ENCODE measurements at regions not wholly inside any gene's neighbourhood (a gene's known extent, or its start where the extent isn't known, plus 50 kb on each side); places are given as distances from the start of the nearest gene placed in this dataset.
"Not testable (repeated sequence)": the region's sequence is repeated elsewhere in the genome, so short reads cannot be mapped to it uniquely, and the experiment has no call there.

DNA sequence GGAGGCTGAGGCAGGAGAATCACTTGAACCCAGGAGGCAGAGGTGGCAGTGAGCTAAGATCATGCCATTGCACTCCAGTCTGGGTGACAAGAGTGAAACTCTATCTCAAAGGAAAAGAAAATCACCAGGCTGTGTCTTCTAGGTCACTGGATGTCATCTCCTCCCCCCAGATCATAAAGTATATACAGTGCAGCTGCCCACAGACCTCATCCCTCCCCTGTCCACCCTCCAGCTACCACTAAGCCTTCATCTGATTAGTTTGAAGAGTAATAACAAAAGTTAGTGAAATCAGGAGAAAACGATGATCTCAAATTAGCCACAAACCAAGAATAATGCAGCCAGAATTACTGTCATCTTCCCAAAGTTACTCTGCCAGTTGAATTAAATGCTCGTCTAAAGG is 117.2 kb downstream of the ZNF22 start:
- not testable (repeated sequence) for DNase-seq (ENCODE audit: low read depth in 2 of 2)

DNA sequence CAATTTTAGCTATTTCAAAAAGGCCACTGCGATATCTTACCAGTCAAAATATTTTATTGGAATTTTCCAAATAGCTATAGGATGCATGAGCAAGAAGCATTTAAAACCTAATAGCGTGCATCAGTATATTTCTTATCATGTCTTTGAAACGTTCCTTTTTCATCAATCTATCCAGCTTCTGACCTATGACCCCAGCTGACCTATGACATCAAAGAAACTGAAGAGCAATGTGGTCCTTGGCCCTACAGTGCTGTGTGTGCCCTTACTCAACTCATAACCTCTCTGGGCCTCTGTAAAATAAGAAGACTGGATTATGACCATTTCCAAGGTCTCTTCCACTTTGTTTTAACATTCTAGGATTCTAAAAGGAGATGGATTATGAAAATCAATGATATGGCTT is 118.2 kb downstream of the ZNF22 start:
- DNase-seq (ENCODE audit: low read depth in 2 of 2): no peak

DNA sequence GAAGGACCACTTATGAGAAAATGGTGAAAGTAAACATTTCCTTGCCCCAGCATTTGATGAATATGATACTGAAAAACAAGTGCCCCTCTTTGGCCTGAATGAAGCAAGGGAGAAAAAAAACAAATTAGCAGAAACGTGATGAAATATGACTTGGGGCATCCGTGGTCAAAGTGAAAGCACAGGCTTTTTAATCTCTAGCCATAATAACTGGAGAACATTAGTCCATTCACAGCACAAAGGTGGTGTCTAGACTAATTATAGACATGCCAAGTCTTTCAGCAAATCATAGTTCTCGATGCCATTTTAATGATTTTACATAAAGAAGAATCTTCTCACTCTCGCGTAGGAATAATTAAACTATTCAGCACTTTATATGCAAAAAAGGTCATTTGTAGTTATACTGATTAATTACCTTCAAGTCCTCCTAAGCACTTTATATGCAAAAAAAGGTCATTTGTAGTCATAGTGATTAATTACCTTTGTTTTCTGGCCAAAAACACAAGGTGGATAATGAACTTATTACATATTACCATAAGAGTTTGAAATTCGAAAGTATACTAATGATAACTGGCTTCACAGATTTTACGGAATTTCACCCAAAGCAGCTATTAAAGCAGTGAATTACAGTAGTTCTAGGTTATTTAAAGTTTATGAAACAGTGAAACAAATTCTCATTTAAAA is 121.6 kb downstream of the ZNF22 start:
- DNase-seq (ENCODE audit: low read depth in 2 of 2): not testable (repeated sequence)

DNA sequence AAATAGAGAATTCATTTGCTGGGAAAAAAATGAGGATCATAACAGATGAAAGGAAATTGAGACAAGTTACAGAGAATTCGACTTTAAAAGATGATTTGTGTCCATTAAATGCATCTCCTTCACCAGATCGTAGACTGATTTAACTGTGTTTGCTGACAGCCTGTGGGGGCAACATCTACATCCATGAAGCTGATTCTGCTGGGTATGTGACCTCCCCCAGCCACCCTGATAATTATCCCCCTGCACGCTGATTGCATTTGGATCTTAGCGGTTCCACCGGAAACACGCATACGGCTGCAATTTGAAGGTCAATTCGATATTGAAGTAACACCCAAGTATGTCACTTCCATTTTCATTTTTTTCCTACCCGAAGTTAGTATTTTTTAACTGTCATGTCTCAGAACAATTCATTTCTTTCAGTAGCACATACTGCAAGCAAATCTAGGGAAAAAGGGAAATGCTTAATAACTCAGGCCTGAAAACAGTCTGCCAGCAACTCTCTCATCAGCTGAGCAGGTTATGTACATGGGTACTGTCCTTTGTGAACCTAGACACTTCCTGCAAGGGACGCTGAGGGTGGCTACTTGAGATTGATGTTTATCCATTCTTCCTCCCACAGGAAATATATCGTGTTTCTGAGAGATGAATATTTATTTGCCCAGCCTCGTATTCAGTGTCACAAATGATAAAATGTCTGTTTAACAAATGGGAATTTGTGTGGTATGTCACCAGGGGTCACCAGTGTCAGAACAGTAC is 134.9 kb downstream of the ZNF22 start:
- no peak for DNase-seq (ENCODE audit: low read depth in 2 of 2)

DNA sequence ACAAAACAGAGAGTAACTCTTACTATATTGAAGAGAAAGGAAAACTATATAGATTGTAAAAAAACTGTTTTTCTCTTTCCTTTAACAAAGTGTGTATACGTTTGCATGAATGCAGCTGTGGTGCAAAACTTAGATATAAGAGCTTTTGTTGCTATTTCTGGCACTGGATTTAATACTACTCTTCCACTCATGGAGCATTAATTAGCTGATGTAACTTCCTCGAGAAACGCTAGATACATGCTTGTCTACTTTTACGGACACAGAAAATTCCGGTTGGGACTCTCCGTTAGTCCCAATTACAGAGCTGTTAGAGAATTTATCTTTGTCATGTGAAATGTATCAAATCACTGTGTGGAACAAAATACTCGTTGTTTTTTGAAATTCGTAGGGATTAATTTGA is 135.5 kb downstream of the ZNF22 start:
- no peak for DNase-seq (ENCODE audit: low read depth in 2 of 2)

DNA sequence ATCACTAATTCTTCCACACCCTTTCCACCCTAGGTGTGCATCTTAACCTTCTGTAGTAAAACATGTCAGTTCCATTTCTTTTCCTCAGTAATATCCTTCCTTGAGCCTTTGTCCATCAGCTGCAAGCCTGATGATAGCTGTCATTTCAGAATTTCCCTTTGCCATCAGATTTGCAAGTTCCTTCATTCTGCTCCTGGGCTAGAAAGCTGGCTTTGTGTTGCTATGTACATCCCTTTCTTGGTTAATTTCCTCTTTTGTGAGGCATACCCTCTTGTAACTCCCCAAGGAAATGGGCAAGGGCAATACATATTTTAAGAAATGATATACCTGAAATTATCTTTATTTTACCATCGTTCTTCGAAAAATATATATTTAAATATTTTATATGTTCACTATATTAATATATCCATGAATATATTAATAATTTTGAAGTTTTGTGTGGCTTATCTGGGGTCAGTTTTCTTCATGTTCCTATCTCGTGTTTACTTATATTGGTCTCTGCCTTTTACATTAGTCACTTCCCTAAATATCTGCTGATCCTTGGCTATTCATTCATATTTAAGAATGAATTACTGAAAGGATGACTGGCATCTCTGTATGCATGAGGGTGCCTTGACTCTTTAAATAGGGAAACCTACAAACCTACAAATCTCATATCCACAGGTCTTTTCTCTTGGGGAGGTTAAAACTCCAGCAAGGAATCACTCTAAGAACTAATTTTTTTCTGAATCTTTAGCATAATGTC is 143.8 kb downstream of the ZNF22 start:
- no peak for DNase-seq (ENCODE audit: low read depth in 2 of 2)

DNA sequence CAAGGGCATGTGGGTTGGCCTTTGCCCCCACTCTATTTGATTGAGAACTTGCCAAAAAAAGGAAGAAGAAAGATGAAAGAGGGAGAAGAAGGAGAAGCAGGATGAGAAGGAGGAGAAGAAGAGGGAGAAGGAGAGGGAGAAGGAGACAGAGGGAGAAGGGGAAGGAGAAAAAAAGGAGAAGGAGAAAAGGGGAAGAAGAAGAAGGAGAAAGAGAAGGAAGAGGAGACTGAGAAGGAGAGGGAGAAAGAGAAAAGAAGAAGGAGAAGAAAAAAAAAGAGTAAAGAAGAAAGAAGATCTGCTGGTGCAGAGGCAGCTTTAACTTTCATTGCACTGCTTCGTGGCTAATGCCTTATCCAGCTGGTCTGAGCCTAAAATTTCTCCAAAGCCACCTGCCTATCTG is 144.4 kb downstream of the ZNF22 start:
- DNase-seq (ENCODE audit: low read depth in 2 of 2): not testable (repeated sequence)

DNA sequence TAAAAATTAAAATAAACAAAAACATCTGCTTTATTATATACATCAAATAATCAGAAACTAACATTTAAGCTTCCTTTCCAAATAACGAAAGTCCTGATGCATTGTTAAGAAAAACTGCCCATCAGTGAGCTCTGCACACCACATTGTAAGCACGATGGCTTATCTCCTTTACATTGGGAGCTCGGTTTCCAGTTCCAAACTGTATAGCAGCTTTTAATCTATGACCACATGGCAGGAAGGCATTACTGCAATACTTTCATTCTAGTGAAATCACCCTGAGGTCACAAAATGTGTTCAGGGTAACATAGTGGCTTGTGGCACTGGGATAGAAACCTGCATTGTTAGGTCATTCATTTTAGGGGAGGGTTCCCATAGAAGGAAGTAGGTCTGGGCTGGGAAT is 146.3 kb downstream of the ZNF22 start:
- DNase-seq (ENCODE audit: low read depth in 2 of 2): no peak

DNA sequence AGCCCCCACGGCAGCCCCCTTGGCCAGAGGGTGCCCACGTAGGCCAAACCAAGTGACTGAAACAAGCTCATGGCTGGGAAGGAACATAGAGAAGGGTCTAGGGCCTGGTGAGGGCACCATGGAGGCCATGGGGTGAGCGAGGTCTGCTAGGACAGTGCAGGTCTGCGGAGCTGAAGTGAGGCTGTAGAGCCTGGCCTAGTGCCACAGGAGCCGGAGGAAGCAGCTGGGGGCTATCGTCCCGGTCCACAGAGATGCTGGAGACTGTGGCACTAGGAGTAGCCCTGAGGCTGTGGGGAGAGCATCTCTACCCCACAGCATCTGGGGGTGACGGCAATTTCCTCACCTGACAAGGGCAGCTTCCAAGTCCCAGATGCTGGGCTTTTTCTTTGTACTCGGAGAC is 150.3 kb downstream of the ZNF22 start:
- DNase-seq (ENCODE audit: low read depth in 2 of 2): no peak

DNA sequence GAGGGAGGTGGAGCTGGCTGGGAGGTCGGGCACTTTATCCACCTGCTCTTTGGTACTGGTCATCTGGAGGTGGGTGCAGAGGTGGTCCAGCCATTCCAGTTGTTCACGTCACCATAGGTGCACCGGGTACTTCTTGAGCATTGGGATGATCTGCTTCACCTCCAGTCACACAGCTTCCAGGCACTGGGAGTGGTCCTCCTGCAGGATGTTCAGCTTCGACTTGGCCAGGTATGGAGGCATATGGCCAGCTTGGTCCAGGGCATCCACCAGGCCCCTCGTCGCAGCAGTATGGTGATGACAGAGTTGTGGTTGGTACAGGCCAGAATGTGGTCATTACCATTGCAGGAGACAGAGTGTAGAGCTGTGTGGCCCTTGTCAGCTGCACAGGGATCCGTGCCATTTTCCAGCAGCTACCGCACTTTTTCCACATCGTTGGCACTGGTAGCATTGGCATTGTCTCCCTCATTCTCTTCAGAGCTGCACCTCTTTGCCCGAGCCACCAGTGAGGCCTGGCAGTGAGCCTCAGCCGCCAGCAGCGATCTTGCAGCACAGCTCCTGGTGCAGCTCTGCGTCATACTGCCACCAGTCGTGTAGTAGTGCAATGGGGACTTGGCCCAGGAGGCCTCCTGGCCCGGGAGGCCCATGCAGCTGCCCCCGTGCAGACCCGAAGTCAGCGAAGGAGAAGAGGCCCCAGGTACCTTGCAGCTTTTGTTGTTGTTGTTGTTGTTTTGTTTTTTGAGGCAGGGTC is 150.9 kb downstream of the ZNF22 start:
- DNase-seq (ENCODE audit: low read depth in 2 of 2): no peak

DNA sequence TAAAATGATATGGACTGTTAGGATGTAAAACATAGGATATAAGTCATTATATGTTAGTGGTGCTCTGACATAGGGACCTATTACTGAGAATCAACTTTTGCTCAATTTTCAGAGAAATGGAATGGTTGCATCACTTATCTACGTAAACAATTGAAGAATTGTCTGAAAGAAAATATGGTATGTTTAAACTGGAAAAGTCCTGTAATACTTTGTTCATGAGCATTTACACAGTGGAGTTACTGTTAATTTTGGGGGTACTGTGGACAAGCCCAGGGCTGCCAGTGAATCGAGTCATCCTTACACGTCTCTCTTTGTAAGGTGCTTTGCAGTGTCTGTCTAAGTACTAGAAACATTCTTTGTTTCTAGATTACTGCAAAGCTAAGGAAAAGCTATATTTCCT is 152.0 kb downstream of the ZNF22 start:
- no peak for DNase-seq (ENCODE audit: low read depth in 2 of 2)

DNA sequence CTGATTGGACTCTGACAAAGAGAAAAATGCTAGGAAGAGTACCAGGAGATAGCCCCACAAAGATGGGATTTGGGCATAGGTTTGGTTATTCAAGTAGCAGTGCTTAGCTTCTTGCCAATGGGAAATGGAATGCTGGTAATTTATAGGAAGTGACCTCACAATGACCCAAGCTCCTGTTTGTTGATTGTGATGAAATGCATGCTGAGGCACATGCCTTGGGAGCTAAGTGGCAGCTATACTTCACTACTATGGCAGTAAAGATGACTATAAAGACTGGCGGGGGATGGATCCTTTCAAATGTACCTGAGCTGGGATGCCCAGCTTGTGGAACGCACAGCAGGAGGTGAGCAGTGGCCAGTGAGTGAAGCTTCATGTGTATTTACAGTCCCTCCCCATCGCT is 153.8 kb downstream of the ZNF22 start:
- DNase-seq (ENCODE audit: low read depth in 2 of 2): no peak

DNA sequence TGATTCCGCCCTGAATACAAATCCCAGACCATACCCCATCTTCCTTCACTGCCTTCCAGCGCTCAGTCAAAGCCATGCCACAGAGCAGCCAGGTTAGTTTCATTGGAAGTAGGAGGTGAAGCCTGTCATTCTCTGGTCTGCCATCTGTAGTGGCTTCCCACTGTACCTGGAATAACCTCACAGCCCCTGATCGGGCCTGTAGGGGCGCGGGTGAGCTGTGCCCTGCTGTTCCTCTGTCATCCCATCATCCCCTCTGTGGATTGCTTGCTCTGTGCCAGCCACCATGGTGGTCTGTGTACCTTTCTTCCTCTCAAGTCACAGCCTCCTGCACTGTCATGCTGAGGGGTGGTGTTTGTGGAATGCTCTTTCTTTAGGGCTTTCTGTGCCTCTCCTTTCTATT is 155.1 kb downstream of the ZNF22 start:
- DNase-seq (ENCODE audit: low read depth in 2 of 2): no peak

DNA sequence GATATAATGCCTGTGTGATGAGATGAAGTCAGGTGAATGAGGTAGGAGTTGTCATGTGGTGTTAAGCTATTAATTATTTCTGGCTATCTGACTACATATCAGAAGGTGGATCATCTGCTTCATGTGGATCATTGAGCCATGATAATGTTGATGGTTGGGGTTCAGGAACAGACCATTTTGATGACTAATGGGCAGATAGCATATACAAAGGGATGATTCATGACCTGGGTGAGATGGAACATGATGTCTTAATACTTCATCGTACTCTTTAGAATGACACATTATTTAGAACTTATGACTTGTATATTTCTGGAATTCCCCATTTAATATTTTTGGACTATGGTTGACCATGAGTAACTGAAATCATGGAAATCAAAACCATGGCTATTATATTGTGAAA is 155.1 kb downstream of the OR13A1 start:
- DNase-seq (ENCODE audit: low read depth in 2 of 2): no peak

DNA sequence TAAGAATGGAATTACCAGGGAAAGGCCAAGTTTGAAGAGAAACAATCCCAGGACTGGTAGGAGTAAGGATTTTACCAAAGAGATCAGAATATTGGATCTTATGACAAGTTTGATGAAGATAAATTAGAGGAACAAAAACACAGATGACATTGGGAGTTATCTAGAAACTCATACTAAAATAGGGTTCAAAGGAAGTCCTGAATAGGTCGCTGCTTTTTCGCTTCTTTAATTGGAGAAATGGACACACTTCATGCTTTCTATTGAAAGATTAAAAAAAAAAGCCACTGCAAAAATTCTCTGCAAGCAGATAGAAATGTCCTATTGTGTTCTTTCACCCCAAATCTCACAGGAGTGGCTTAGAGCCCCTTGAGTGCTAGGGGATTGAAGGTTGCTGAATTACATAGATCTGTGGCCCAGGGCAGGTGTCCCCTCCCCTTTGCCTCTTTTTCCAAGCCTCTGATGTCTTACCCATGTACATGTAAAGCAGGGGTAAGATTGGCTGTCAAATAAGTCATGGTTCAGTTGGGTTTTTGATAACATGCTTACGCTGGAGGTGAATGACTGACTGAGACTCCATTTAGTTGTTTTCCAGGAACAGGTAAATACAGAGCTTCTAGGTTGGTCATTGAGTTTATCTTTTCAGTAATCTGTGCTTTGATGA is 152.0 kb downstream of the OR13A1 start:
- DNase-seq (ENCODE audit: low read depth in 2 of 2): no peak

DNA sequence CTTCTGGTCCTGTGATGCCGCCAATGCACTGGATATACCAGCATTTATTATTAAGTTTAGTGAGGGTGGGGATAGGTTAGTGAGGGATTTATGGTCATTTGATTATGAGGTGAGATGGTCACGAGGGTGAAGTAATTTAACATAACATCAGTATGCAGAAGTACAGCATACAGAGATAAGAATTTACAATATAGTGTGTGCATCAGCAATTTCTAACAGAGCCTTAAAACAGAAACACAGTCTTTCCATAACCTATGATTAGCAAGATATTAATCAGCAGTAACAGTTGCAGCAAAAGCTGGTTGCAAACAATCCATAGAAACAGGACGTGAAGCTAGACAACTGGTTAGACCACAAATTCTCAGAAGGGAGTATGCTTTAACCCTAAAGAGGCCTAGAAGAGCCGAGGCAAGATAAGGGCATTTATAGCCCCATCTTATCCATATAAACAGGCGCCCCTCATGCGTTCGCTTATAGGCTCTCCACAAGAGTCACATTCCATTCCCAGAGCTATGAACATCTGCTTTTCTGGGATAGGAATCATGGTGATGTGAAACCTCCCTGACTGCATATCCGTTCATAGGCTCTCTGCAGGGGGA is 139.8 kb downstream of the OR13A1 start:
- not testable (repeated sequence) for DNase-seq (ENCODE audit: low read depth in 2 of 2)

DNA sequence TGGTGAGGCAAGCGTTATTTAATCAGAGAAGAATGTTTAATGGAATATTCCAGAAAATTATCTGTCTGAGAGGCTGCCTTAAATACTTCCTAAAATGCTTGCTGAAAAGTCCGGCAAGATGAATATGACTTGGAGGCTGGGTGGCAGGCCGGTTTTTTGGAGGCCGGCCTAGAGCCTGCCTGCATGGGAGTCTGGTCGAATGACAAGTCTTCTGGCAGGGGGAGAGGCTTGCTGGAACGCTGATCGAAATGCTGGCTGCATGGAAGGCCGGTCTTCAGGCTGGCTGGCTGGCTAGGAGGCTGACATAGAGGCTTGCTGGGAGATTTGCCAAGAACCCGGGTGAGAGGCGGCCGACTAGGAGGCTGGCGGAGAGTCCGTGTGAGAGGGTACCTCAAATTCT is 135.7 kb downstream of the OR13A1 start:
- no peak for DNase-seq (ENCODE audit: low read depth in 2 of 2)

DNA sequence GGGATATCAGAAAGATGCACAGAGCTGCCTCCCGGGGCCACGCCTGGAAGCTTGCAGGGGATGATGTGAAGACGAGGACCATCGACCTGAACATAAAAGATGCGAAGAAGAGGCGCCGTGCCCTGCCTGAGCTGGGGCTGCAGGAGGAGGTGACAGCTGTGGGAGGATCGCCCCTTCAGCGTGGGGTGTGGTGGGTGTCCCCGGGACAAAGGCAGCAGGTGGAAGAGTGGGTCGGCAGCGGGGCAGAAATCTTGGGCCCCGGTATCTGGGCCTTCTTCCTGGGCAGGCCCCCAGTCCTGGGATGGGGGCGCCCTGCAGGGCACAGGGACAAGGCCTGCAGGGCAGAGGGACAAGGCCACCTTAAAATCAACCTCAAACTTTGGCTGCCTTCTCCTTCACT is 134.9 kb downstream of the OR13A1 start:
- DNase-seq (ENCODE audit: low read depth in 2 of 2): no peak

DNA sequence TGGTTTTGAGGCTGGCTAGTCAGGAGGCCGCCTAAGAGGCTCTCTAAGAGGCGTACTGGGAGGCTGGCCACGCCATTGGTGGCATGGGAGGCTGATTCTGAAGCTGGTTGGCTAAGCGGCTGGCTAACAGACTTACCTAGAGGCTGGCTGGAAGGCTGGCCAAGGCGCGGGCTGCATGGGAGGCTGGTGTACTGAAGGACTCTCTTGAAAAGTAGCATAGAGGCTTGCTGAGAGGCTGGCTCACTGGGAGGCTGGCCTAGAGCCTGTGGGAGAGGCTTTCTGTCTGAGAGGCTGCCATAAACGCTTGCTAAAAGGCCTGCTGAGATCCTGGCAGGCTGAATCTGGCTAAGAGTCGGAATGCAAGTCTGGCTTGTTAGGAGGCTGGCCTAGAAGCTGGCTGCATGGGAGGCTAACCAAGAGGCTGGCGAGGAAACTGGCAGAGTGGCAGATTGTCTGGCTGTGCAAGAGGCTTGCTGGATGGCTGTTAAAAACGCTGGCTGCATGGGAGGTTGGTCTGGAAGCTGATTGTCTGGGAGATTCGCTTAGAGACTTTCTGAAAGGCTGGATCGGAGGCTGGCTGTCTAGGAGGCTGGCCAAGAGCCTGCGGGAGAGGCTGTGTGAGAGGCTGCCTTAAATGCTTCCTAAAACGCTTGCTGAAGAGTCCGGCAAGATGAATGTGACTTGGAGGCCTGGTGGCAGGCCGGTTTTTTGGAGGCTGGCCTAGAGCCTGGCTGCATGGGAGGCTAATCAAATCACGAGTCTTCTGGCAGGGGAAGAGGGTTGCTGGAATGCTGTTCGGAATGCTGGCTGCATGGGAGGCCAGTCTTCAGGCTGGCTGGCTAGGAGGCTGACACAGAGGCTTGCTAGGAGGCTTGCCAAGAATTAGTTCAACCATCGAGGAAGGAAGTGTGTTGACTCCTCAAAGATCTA is 134.2 kb downstream of the OR13A1 start:
- no peak for DNase-seq (ENCODE audit: low read depth in 2 of 2)

DNA sequence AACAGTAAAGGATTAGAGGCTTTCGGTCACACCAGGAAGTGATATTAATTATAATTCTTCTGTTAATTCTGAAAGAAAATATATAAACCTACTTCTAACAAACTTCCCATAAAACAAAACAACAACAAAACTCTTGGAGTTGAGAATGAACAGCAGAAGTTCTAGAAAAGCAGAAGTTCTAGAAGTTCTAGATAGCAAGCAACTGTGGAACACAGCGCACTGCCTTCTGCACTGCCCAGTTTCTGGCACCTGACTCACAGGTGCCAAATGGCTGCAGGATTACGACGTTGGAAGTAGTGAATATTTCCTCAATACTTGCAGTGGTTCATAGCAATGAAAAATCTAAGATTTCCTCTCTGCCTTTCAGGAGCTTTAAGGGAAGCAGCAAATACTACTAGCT is 132.2 kb downstream of the OR13A1 start:
- DNase-seq (ENCODE audit: low read depth in 2 of 2): no peak

All from activated CD4-positive, alpha-beta T cell treated with anti-CD3 and anti-CD28 coated beads for 24 hours (primary cell).